Neural cell (in vitro differentiated cells): ENCODE measurements at regions not wholly inside any gene's neighbourhood (a gene's known extent, or its start where the extent isn't known, plus 50 kb on each side); places are given as distances from the start of the nearest gene placed in this dataset.

Source experiments
- H2AFZ ChIP-seq: fragments of 200-600, 300-800 bp; sonication (generic), shearing (Covaris generic); 2 replicates; pipeline ENCODE4 v1.6.0; 2014; ENCODE audit warnings: low read depth, mild to moderate bottlenecking, antibody characterized with exemption, low read length, moderate library complexity
- H3F3A ChIP-seq: fragments of 200-600 bp; shearing (Covaris generic); 2 replicates; pipeline ENCODE4 v1.6.1; 2016; ENCODE audit warnings: mild to moderate bottlenecking, moderate library complexity, mixed read lengths, antibody characterized with exemption, low read length; ENCODE audit not compliant: insufficient read depth, poor library complexity, severe bottlenecking
- H3K27ac ChIP-seq: fragments of 200-600, 300-800 bp; sonication (generic), shearing (Covaris generic); 2 replicates; pipeline ENCODE4 v1.5.1; 2014; ENCODE audit warnings: mild to moderate bottlenecking, low read length, moderate library complexity
- H3K27me3 ChIP-seq: fragments of 300-800, 200-600 bp; sonication (generic), shearing (Covaris generic); 2 replicates; pipeline ENCODE4 v1.6.0; 2014; ENCODE audit warnings: mild to moderate bottlenecking, low read depth, low read length, moderate library complexity; ENCODE audit not compliant: insufficient read depth
- H3K36me3 ChIP-seq: fragments of 300-800, 200-600 bp; sonication (generic), shearing (Covaris generic); 2 replicates; pipeline ENCODE4 v1.5.1; 2014; ENCODE audit warnings: mild to moderate bottlenecking, antibody characterized with exemption, low read length, moderate library complexity; ENCODE audit not compliant: insufficient read depth
- H3K4me2 ChIP-seq: fragments of 300-800, 200-600 bp; sonication (generic), shearing (Covaris generic); 2 replicates; pipeline ENCODE4 v1.6.0; 2014; ENCODE audit warnings: mild to moderate bottlenecking, low read length
- H3K4me3 ChIP-seq: fragments of 300-800, 200-600 bp; sonication (generic), shearing (Covaris generic); 2 replicates; pipeline ENCODE4 v1.5.1; 2014; ENCODE audit warnings: mild to moderate bottlenecking, low read length, moderate library complexity
- H3K79me2 ChIP-seq: fragments of 200-600 bp; shearing (Covaris generic); replicated peaks from 2 replicates; pipeline ENCODE4 v1.6.0; 2014; ENCODE audit warnings: mild to moderate bottlenecking, low read length, moderate library complexity; ENCODE audit not compliant: insufficient read depth
- H3K9ac ChIP-seq: fragments of 300-800, 200-600 bp; sonication (generic), shearing (Covaris generic); 2 replicates; pipeline ENCODE4 v1.6.1; 2016; ENCODE audit warnings: mild to moderate bottlenecking, low read length, mixed read lengths
- H3K9me2 ChIP-seq: fragments of 200-600 bp; shearing (Covaris generic); 2 replicates; pipeline ENCODE4 v1.6.1; 2016; ENCODE audit warnings: mild to moderate bottlenecking, low read length, mixed read lengths; ENCODE audit not compliant: insufficient read depth
- H3K9me3 ChIP-seq: fragments of 200-600, 300-800 bp; sonication (generic), shearing (Covaris generic); 2 replicates; pipeline ENCODE4 v1.6.1; 2016; ENCODE audit warnings: mild to moderate bottlenecking, mixed run types, low read length, moderate library complexity, mixed read lengths
- H4K20me1 ChIP-seq: fragments of 200-600 bp; shearing (Covaris generic); 2 replicates; pipeline ENCODE4 v1.6.1; 2016; ENCODE audit warnings: mild to moderate bottlenecking, mixed run types; ENCODE audit not compliant: insufficient read depth
- EP300 ChIP-seq: fragments of 450-650 bp; conservative IDR thresholded peaks from 2 replicates; pipeline ENCODE4 v1.6.1; 2014; ENCODE audit warnings: antibody characterized with exemption, mild to moderate bottlenecking, moderate library complexity; ENCODE audit not compliant: poor library complexity, severe bottlenecking
- EZH2 ChIP-seq: fragments of 200-600, 300-800 bp; shearing (Covaris generic), sonication (generic); IDR thresholded peaks from 2 replicates; pipeline ENCODE4 v1.6.1; 2014; ENCODE audit warnings: antibody characterized with exemption, low read length, borderline replicate concordance, mild to moderate bottlenecking; ENCODE audit not compliant: insufficient read depth, poor library complexity, severe bottlenecking
- MXI1 ChIP-seq: fragments of 450-650 bp; conservative IDR thresholded peaks from 2 replicates; pipeline ENCODE4 v1.6.1; 2014; ENCODE audit warnings: antibody characterized with exemption, mild to moderate bottlenecking; ENCODE audit not compliant: poor library complexity, severe bottlenecking
- POLR2AphosphoS5 ChIP-seq: IDR thresholded peaks from 2 replicates; pipeline ENCODE4 v1.6.1; 2012
- RAD21 ChIP-seq: fragments of 450-650 bp; conservative IDR thresholded peaks from 2 replicates; pipeline ENCODE4 v1.6.1; 2014; ENCODE audit warnings: antibody characterized with exemption, mild to moderate bottlenecking, moderate library complexity
- SMC3 ChIP-seq: fragments of 450-650 bp; conservative IDR thresholded peaks from 2 replicates; pipeline ENCODE4 v1.6.1; 2014; ENCODE audit warnings: antibody characterized with exemption, mild to moderate bottlenecking, moderate library complexity; ENCODE audit not compliant: poor library complexity
- TAF1 ChIP-seq: IDR thresholded peaks from 2 replicates; pipeline ENCODE4 v1.6.1; 2012; ENCODE audit warnings: low read depth
- TF ChIP-seq, protein P1 (sequence below): IDR thresholded peaks from 2 replicates; pipeline ENCODE4 v1.6.1; 2012; ENCODE audit warnings: borderline replicate concordance
- TF ChIP-seq, protein P2 (sequence below): fragments of 450-650 bp; IDR thresholded peaks from 2 replicates; pipeline ENCODE4 v1.5.1; 2014; ENCODE audit warnings: antibody characterized with exemption, mild to moderate bottlenecking, moderate library complexity; ENCODE audit not compliant: poor library complexity, severe bottlenecking

DNA sequence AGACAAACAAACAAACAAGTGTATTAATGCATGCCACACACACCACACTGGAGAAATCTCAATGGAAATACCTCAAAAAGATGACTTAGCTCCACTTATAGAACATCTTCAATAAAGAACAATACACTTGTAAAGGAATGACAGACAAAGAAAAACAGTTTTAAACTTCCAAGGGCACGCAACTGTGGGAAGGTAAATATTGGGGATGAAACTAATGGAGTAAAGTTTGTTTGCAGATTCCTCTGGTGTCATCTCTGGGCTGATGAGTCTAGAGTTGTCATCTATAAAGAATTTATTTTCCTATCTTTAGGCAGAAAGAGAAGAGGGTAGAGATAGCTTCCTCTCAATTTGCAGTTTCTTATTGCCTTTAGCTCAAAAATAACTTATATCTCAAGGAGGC is 144.0 kb upstream of the ZC3H15 start:
- TF ChIP-seq, protein P1, sequence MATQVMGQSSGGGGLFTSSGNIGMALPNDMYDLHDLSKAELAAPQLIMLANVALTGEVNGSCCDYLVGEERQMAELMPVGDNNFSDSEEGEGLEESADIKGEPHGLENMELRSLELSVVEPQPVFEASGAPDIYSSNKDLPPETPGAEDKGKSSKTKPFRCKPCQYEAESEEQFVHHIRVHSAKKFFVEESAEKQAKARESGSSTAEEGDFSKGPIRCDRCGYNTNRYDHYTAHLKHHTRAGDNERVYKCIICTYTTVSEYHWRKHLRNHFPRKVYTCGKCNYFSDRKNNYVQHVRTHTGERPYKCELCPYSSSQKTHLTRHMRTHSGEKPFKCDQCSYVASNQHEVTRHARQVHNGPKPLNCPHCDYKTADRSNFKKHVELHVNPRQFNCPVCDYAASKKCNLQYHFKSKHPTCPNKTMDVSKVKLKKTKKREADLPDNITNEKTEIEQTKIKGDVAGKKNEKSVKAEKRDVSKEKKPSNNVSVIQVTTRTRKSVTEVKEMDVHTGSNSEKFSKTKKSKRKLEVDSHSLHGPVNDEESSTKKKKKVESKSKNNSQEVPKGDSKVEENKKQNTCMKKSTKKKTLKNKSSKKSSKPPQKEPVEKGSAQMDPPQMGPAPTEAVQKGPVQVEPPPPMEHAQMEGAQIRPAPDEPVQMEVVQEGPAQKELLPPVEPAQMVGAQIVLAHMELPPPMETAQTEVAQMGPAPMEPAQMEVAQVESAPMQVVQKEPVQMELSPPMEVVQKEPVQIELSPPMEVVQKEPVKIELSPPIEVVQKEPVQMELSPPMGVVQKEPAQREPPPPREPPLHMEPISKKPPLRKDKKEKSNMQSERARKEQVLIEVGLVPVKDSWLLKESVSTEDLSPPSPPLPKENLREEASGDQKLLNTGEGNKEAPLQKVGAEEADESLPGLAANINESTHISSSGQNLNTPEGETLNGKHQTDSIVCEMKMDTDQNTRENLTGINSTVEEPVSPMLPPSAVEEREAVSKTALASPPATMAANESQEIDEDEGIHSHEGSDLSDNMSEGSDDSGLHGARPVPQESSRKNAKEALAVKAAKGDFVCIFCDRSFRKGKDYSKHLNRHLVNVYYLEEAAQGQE, result no peak
- TF ChIP-seq RAD21, result no peak
- TF ChIP-seq MXI1, result no peak
- TF ChIP-seq POLR2AphosphoS5, result no peak
- no peak for TF ChIP-seq EP300
- TF ChIP-seq EZH2, result no peak
- no peak overlapping the region for H3K4me3 ChIP-seq

DNA sequence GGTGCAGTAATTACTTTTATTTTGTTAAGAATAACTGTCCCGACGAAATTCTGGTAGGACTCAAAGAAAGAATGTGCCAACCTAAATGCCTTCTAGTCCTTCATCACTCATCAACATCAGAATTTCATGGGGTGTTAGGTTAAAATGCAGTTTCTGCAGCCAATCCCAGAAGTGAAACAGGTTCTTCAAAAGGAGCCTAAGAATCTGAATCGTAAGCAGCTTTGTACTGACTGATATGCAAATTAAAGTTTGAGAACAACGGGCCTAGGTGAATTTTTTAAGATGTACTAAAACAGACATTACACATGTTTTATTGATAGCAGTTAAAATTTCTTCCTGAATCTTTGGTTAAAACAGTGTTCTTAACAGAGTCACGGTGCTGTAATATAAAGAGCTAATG is 140.3 kb upstream of the ZC3H15 start:
- no peaks in the 10 kb centered on the region for H3F3A ChIP-seq
- H3K9ac ChIP-seq, result no peak overlapping the region
- H3K27me3 ChIP-seq, result no peaks in the 10 kb centered on the region
- no peak for TF ChIP-seq RAD21
- TF ChIP-seq EP300, result no peak
- no peak for TF ChIP-seq TAF1
- TF ChIP-seq, protein P1, result no peak
- no peak for TF ChIP-seq MXI1
- H3K4me2 ChIP-seq, result no peak overlapping the region
- no peak overlapping the region for H3K27ac ChIP-seq
- H2AFZ ChIP-seq, result no peak overlapping the region
- H3K9me3 ChIP-seq, result no peaks in the 10 kb centered on the region
- H3K9me2 ChIP-seq, result no peaks in the 10 kb centered on the region
- no peaks in the 10 kb centered on the region for H3K79me2 ChIP-seq
- H3K36me3 ChIP-seq, result no peaks in the 10 kb centered on the region
- H3K4me3 ChIP-seq, result no peak overlapping the region
- no peaks in the 10 kb centered on the region for H4K20me1 ChIP-seq

More for the DNA sequence above, 144.0 kb upstream of the ZC3H15 start:
- H3K27ac ChIP-seq, result no peak overlapping the region
- H3K79me2 ChIP-seq, result no peaks in the 10 kb centered on the region
- no peak overlapping the region for H3K4me2 ChIP-seq
- no peaks in the 10 kb centered on the region for H3K9me2 ChIP-seq
- H3K9me3 ChIP-seq, result no peaks in the 10 kb centered on the region
- H3K27me3 ChIP-seq, result no peaks in the 10 kb centered on the region
- no peak overlapping the region for H2AFZ ChIP-seq
- no peak overlapping the region for H3K9ac ChIP-seq
- no peaks in the 10 kb centered on the region for H4K20me1 ChIP-seq
- no peaks in the 10 kb centered on the region for H3K36me3 ChIP-seq
- no peaks in the 10 kb centered on the region for H3F3A ChIP-seq

DNA sequence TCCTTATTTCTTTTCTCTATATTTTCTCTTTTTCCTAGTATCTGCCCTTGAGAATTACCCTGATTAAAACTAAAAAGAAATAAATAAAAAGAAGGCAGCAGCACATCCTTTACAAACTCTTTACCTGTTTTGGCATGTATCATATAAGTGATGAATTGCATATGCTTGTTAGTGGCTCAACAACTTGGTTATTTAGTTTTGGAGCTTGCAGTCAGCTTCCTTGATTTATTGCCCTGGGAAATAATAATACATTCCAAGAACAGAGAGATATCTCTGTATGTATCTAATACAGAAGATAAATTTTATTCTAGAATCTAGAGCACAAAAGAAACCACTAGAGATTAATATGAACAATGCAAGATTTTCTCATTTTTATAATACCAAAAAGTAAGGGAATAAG is 139.8 kb upstream of the ZC3H15 start:
- no peak overlapping the region for H3K4me2 ChIP-seq
- no peaks in the 10 kb centered on the region for H3F3A ChIP-seq
- no peaks in the 10 kb centered on the region for H3K79me2 ChIP-seq
- H3K9me2 ChIP-seq, result no peaks in the 10 kb centered on the region
- TF ChIP-seq SMC3 (no peak), POLR2AphosphoS5 (no peak), TAF1 (no peak), MXI1 (no peak), EZH2 (no peak), EP300 (no peak), RAD21 (no peak)
- TF ChIP-seq, protein P1, result no peak
- TF ChIP-seq, protein P2, sequence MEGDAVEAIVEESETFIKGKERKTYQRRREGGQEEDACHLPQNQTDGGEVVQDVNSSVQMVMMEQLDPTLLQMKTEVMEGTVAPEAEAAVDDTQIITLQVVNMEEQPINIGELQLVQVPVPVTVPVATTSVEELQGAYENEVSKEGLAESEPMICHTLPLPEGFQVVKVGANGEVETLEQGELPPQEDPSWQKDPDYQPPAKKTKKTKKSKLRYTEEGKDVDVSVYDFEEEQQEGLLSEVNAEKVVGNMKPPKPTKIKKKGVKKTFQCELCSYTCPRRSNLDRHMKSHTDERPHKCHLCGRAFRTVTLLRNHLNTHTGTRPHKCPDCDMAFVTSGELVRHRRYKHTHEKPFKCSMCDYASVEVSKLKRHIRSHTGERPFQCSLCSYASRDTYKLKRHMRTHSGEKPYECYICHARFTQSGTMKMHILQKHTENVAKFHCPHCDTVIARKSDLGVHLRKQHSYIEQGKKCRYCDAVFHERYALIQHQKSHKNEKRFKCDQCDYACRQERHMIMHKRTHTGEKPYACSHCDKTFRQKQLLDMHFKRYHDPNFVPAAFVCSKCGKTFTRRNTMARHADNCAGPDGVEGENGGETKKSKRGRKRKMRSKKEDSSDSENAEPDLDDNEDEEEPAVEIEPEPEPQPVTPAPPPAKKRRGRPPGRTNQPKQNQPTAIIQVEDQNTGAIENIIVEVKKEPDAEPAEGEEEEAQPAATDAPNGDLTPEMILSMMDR, result no peak
- H3K4me3 ChIP-seq, result no peak overlapping the region
- no peaks in the 10 kb centered on the region for H4K20me1 ChIP-seq
- H3K9ac ChIP-seq, result no peak overlapping the region
- H2AFZ ChIP-seq, result no peak overlapping the region
- no peaks in the 10 kb centered on the region for H3K9me3 ChIP-seq
- H3K27me3 ChIP-seq, result no peaks in the 10 kb centered on the region
- H3K27ac ChIP-seq, result no peak overlapping the region
- no peaks in the 10 kb centered on the region for H3K36me3 ChIP-seq
